RPMI7951 (cell line): ENCODE measurements at regions not wholly inside any gene's neighbourhood (a gene's known extent, or its start where the extent isn't known, plus 50 kb on each side); places are given as distances from the start of the nearest gene placed in this dataset.
A peak's percentile ranks its signal among the peaks of the same experiment; 100 is the strongest.
"Not testable (repeated sequence)": the region's sequence is repeated elsewhere in the genome, so short reads cannot be mapped to it uniquely, and the experiment has no call there.

Source experiments
- DNase-seq: peaks from one replicate; pipeline ENCODE4 v3.0.0-alpha.2; 2012; ENCODE audit warnings: low read depth

- peak; percentile 81 for DNase-seq
Observed at GRCh38 chr3:87873136-87873535, 185.7 kb downstream of the CGGBP1 start.

- DNase-seq: peak; percentile 39
Observed at GRCh38 chr3:87867001-87867400, 191.8 kb downstream of the CGGBP1 start.

DNA sequence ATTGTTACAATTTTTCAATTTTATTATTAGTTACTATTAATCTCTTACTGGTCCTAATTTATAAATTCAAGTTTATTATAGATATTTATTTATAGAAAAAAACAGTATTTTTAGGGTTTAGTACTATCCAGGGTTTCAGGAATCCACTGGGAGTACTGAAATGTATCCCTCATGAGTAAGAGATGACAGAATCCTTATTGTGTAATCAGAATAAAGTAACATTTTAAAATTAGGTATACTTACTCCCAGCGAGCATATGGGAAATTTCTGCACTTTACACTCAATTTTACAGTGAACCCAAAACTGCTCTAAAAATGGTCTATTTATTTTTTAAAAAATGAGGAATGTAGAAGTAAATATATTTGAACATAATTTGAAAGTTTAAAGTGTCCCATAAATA, 202.7 kb downstream of the CGGBP1 start:
- no peak for DNase-seq

GRCh38 chr3:87855616-87856015, 203.2 kb downstream of the CGGBP1 start:
- peak; percentile 83 for DNase-seq

DNA sequence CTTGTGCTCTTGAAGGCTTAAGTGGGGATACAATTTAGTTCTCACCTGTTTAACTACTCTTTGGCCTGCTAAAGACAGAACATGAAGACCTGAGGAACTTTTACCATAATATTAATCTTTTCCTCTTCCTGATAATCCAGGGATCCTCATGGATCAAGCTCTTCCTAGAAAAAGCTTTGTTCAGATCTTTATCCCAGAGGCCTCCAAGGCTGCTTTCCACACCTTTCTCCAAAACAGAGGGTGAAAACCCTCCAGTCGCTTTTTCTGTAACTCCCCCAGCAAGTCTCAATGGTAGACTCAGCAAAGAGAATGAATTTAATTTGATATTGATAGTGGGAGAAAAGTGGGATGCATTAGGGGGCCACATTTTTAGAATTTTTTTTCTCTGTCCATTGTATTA, 203.6 kb downstream of the CGGBP1 start:
- DNase-seq: no peak

DNA sequence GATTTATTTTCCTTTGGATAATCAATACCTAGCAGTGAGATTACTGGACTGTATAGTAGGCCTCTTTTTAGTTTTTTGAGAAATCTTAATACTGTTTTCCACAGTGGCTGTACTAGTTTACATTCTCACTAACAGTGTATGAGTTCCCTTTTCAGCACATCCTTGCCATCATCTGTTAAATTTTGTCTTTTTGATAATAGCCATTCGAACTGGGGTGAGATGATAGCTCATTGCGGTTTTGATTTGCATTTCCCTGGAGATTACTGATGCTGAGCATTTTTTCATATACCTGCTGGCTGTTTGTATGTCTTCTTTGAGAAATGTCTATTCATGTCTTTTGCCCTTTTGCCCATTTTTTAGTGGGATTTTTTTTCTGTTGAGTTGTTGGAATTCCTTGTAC, 210.8 kb downstream of the CGGBP1 start:
- DNase-seq: no peak

DNA sequence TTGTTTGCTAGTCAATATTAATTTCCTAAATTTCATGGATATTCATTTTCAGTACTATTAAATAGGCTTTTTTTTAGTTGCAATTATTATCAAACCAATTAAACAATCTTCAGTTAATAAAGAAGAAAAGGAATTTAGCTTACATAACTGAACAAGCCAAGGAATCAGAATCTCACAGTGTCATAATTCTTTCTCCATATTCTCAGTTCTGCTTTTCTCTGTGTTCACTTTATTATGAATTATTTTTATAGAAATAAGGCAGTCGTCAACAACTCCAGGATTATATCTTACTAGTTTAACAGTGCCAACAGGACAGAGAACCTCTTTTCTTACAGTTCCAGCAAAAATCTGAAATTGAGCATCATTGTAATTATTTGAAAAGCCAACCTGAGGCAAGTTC, 221.7 kb downstream of the CGGBP1 start:
- DNase-seq: no peak

- DNase-seq: no peak
Observed at GRCh38 chr3:87836026-87836425, 222.8 kb downstream of the CGGBP1 start.

GRCh38 chr3:87835236-87835635, 223.6 kb downstream of the CGGBP1 start:
- no peak for DNase-seq

DNA sequence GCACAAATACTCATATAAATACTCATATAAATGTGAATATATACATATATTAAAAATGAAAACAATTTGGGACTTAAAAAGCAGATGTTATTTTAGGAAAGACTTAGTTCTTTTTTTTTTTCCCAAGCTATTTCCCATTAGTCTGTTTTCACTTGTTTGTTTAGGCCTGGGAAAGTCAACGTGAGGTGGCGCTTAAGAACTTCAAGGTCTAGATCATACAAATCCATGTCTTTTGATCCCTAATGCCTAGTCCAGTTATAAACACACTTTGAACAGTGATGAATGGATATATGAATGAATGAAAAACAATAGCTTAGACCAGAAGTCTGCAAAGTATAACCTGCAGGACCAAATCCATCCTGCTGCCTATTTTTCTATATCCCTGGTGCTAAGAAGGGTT, 224.5 kb downstream of the CGGBP1 start:
- DNase-seq: no peak

DNA sequence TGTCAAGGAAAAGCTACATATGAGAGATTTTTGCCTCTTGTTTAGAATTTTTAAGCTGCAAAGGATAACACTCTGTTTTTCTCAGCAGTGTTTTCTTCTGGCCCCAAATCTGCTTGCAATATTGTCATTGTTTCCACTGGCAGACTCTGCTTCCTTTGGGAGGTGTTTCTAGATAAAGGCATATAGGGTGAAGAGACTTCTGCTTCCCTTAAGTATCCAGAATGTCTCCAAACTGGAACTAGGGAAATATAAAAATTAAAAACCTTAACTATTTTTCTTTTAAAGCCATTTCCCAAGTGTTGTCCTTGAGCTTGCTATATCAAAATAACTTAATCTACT, 225.8 kb downstream of the CGGBP1 start:
- no peak for DNase-seq

DNA sequence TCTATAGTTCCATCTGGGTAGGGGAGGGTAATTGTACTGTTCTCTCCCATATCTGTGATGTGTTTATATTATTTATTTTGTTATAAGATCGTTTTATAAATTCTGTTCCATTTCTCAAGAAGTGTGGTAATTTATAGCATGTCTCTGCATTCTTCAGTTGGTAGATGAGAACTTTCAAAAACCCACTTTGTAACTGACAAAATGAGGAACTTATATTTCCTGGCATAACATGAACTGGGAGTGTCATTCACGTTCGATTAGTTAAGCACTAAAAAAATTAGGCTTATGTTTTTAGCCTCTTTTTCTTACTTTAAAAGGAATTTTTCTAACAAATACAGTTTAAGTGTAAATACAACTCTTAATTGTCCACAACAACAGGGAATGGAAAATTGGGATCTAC, 230.8 kb downstream of the CGGBP1 start:
- DNase-seq: no peak

- DNase-seq: no peak
Observed at GRCh38 chr3:87822563-87822962, 236.2 kb downstream of the CGGBP1 start.

DNA sequence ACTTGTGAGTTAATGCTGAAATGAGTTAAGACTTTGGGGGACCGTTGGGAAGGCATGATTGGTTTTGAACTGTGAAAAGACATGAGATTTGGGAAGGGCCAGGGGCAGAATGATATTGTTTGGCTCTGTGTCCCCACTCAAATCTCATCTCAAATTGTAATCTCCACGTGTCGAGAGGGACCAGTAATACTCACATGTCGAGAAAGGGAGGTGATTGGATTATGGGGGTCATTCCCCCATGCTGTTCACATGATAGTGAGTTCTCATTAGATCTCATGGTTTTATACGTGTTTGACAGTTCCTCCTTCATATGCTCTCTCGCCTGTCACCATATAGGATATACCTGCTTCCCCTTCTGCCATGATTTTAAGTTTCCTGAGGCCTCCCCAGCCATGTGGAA, 245.3 kb downstream of the CGGBP1 start:
- not testable (repeated sequence) for DNase-seq

GRCh38 chr3:87811953-87812352, 246.9 kb downstream of the CGGBP1 start:
- no peak for DNase-seq

GRCh38 chr3:87810452-87811016, 248.3 kb downstream of the CGGBP1 start:
- DNase-seq: peak; percentile 66

- no peak for DNase-seq
Observed at GRCh38 chr3:87805670-87806069, 253.1 kb downstream of the CGGBP1 start.

GRCh38 chr3:87801409-87801808, 257.4 kb downstream of the CGGBP1 start:
- no peak for DNase-seq

DNA sequence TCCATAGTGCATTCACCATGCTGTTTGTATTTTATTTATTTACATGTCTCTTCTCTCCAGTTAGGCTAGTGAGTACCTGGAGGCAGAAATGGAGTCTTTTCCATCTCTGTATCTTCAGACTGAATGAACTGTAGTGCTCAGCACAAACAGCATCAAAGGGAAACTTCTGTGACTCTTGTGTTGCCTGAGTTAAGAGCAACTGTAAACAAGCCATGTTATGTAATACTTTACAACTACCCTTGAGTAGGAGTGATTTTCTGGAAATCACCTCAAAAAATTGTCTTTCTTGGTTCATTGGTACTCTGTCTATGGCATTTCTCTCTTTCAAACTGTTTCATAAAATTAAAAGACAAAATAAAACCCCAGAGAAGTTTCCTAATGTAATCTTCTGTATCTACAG, 258.3 kb downstream of the CGGBP1 start:
- no peak for DNase-seq

DNA sequence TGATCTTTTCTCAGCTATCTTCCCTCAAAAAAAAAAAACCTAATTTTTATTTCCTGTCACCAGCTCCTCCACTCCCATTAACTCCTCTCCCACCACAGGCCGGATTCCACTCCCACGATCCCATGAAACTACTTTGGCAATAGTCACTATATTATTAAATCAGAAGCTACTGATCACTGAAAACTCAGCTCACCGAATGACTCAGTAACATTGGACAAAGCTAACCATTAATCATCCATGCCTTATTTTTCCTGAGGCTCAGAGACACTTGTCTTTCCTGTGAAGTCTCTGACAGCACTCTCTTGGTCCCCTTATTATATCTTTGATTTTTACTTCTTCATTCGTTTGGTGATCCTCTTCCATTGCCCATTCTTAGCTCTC, 260.2 kb downstream of the CGGBP1 start:
- peak; percentile 70 for DNase-seq

DNA sequence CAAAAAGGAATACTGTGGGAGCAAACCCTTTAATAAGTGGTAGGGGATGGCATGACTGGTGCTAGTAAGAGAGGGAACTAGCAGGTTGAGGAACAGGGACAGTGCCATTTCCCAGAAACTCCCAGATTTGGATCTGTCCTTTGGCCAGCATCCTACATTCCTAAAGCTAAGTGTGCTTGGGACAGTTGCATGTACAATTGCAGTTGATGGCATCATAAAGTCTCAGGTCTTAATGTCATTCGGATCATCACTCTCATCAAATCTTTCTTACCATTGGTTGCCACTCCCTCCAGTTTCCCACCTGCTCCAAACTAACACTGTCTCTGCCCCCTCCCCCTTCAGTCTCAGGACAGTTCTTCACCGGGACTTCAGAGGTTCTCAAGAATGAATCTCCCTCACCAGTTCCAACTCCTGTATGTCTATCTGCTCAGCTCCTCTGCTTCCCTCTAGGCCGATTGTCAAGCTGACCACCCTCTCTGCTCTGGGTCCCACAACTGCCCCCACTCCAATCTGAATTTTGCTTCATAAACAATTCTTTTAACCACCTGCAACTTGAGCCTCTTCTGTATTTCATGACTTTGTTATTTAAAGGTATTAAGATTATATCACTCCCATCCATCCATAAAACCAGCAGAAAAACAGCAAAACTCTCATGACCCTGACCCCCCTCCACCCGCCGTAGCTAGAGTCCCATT, 260.8 kb downstream of the CGGBP1 start:
- DNase-seq: peak; percentile 20

GRCh38 chr3:87796843-87797185, 262.0 kb downstream of the CGGBP1 start:
- DNase-seq: no peak

DNA sequence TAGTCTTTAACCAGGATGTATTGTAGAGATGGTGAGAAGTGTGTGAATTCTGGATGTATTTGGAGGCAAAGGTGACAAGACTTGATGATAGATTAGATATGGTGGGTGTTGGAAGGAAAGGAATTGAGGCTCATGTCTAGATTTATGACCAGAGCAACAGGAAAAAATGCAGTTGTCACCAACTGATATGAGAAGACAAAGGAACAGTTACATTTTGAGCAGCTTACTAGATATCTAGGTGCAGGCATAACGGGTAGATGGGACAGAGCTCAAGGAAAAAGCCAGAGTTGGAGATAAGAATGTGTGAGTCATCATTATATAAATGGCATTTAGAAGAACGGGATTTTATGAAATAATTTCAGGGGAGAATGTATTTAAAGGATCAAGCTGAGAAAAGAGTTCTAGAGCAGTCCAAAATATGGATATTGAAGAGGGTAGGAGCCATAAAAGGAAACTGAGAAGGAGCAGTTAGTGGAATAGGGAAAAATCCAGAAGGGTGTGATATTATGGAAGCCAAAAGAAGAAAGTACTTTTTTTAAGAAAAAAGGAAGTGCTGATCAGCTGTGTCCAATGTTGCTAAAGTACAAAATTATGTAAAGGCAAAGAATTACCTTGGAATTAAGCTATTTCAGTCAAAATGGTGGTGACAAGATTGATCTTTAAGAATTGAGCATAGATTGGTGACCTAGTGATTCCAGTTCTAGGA, 262.5 kb downstream of the CGGBP1 start:
- peak; percentile 53 for DNase-seq

DNA sequence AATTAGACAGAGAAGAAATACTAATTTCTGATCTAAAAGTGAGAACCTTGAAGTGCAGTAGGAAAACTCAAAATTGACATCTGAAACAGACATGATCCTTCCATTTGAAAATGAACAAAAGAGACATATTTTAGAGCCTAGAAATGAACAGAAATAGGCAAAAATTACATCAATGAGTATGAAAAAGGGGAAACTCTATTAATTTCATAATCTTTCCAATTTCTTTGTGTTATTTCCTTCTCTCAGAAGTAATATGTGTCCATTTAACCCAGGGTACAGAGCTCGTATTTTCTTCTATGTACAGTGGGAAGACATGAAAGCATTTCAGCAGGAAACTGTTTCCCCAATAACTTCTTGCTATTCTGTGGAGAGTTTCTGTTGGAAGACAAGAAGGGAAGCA, 263.1 kb downstream of the CGGBP1 start:
- no peak for DNase-seq
